Osteoblast (primary cell): ENCODE measurements at regions not wholly inside any gene's neighbourhood (a gene's known extent, or its start where the extent isn't known, plus 50 kb on each side); places are given as distances from the start of the nearest gene placed in this dataset.

Experiments
- DNase-seq: peaks from one replicate; pipeline ENCODE4 v3.0.0; 2011; ENCODE audit warnings: low spot score, mixed read lengths; ENCODE audit not compliant: insufficient read length; ENCODE audit errors: missing footprints
- H2AFZ ChIP-seq: 2 replicates; pipeline ENCODE4 v1.6.0; 2011; ENCODE audit warnings: mild to moderate bottlenecking, low read length
- H3K27ac ChIP-seq: 2 replicates; pipeline ENCODE4 v1.5.1; 2011; ENCODE audit warnings: mild to moderate bottlenecking, low read depth, low read length, moderate library complexity
- H3K27me3 ChIP-seq: 2 replicates; pipeline ENCODE4 v1.6.0; 2012; ENCODE audit warnings: mild to moderate bottlenecking, control low read depth, inconsistent platforms, low read length, moderate library complexity; ENCODE audit not compliant: insufficient read depth
- H3K36me3 ChIP-seq: 2 replicates; pipeline ENCODE4 v1.5.1; 2011; ENCODE audit warnings: mild to moderate bottlenecking, low read length, control low read depth, moderate library complexity; ENCODE audit not compliant: insufficient read depth
- H3K4me1 ChIP-seq: 2 replicates; pipeline ENCODE4 v1.5.1; 2011; ENCODE audit warnings: mild to moderate bottlenecking, low read length, control low read depth, moderate library complexity; ENCODE audit not compliant: insufficient read depth
- H3K4me2 ChIP-seq: 2 replicates; pipeline ENCODE4 v1.6.0; 2011; ENCODE audit warnings: mild to moderate bottlenecking, low read length; ENCODE audit not compliant: insufficient read depth
- H3K4me3 ChIP-seq: fragments of 200-600 bp; sonication (generic); 3 replicates; pipeline ENCODE4 v1.5.1; 2012; ENCODE audit warnings: mild to moderate bottlenecking, low read length, inconsistent platforms; ENCODE audit not compliant: insufficient read depth
- H3K79me2 ChIP-seq: 2 replicates; pipeline ENCODE4 v1.6.0; 2012; ENCODE audit warnings: mild to moderate bottlenecking, low read length, control low read depth, inconsistent platforms; ENCODE audit not compliant: insufficient read depth
- H3K9me3 ChIP-seq: 2 replicates; pipeline ENCODE4 v1.5.1; 2011; ENCODE audit warnings: low read depth, low read length, control low read depth
- H4K20me1 ChIP-seq: 2 replicates; pipeline ENCODE4 v1.6.0; 2012; ENCODE audit warnings: mild to moderate bottlenecking, low read length, control low read depth; ENCODE audit not compliant: insufficient read depth
- TF ChIP-seq, protein P1 (sequence below): IDR thresholded peaks from 2 replicates; pipeline ENCODE4 v1.5.1; 2011; ENCODE audit warnings: mild to moderate bottlenecking, low read depth, low read length, moderate library complexity; ENCODE audit errors: extremely low read depth

DNA sequence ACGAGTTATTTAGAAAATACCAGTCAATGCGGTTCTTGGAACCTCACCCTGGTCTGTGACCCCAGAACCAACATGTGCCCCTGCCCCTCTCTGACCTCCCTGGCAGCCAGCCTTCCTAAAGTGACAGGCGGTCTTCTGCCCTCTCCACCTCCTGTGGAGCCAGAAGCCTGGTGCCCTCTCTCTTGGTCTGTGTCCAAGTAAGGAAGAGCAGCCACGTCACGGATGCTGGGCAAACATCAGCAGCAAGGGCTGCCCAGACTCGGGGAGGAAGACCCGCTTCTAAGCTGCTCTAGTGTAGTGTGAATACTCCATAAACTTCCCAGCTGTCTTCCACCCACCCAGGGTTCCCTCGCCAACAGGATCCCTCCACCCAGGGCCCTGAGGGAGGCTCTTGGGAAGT is 272.4 kb downstream of the BMP7 start:
- no peak overlapping the region for H3K27ac ChIP-seq
- TF ChIP-seq, protein P1, sequence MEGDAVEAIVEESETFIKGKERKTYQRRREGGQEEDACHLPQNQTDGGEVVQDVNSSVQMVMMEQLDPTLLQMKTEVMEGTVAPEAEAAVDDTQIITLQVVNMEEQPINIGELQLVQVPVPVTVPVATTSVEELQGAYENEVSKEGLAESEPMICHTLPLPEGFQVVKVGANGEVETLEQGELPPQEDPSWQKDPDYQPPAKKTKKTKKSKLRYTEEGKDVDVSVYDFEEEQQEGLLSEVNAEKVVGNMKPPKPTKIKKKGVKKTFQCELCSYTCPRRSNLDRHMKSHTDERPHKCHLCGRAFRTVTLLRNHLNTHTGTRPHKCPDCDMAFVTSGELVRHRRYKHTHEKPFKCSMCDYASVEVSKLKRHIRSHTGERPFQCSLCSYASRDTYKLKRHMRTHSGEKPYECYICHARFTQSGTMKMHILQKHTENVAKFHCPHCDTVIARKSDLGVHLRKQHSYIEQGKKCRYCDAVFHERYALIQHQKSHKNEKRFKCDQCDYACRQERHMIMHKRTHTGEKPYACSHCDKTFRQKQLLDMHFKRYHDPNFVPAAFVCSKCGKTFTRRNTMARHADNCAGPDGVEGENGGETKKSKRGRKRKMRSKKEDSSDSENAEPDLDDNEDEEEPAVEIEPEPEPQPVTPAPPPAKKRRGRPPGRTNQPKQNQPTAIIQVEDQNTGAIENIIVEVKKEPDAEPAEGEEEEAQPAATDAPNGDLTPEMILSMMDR = no peak
- no peaks in the 10 kb centered on the region for H3K79me2 ChIP-seq
- no peak overlapping the region for H3K4me2 ChIP-seq
- H4K20me1 ChIP-seq = no peaks in the 10 kb centered on the region
- no peaks in the 10 kb centered on the region for H3K36me3 ChIP-seq
- H3K27me3 ChIP-seq = no peaks in the 10 kb centered on the region
- no peak for DNase-seq
- H3K4me1 ChIP-seq = no peaks in the 10 kb centered on the region
- no peak overlapping the region for H3K4me3 ChIP-seq
- peaks cover 4% of the 10 kb centered on the region for H3K9me3 ChIP-seq
- H2AFZ ChIP-seq = no peak overlapping the region

DNA sequence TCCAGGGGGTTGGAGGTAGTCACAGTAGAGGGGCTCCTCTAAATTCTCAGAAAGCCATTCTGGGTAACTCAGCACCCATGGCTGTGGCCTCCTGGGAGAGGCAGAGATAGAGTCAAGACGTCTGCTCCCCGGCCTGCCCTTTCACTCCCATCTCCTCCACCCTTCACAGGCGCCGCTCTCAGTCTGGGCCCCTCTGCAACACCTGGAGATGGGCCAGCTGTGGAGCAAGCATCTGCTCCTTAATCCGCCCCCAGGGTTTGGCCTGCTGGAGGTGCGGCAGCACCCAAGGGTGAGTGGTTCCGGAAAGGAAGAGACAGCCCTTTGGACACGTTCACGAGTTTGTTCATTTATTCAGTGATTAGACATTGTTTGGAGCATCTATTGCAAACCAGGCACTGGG is 271.3 kb downstream of the BMP7 start:
- TF ChIP-seq, protein P1 = no peak
- H3K4me1 ChIP-seq = no peaks in the 10 kb centered on the region
- no peaks in the 10 kb centered on the region for H3K27me3 ChIP-seq

DNA sequence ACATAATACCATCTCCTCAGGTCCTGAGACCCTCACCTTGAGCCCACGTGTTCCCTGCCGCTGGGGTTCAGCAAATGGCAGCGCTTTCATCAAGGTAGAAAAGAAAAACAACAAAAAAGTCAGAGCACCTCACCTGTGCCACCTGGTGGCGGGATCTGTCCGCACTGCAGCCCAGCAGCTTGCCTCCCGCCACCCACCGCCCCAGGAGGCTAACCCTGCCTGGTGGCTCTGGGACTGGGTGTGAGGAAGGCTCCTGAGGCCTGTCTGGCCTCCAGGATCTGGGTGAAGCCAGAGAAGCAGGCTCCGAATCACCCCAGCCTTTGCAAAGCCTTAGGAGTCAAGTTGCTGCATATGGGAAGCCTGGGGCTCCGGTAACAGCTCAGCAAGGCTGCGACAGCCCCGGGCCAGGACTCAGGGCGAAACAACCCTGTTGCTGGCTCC is 270.8 kb downstream of the BMP7 start:
- Histone ChIP-seq H3K9me3 (peaks cover 4% of the 10 kb centered on the region), H3K36me3 (no peaks in the 10 kb centered on the region), H3K27ac (no peak overlapping the region), H3K4me2 (no peak overlapping the region), H3K4me3 (no peak overlapping the region), H4K20me1 (no peaks in the 10 kb centered on the region), H2AFZ (no peak overlapping the region), H3K27me3 (no peaks in the 10 kb centered on the region), H3K4me1 (no peaks in the 10 kb centered on the region), H3K79me2 (no peaks in the 10 kb centered on the region)
- TF ChIP-seq, protein P1 = peak; percentile 26
- DNase-seq = peak; percentile 60

More for the DNA sequence above, 271.3 kb downstream of the BMP7 start:
- H3K4me2 ChIP-seq = no peak overlapping the region
- no peak overlapping the region for H3K27ac ChIP-seq
- H3K9me3 ChIP-seq = peaks cover 4% of the 10 kb centered on the region
- H3K4me3 ChIP-seq = no peak overlapping the region
- no peaks in the 10 kb centered on the region for H4K20me1 ChIP-seq
- H2AFZ ChIP-seq = no peak overlapping the region
- H3K79me2 ChIP-seq = no peaks in the 10 kb centered on the region
- no peaks in the 10 kb centered on the region for H3K36me3 ChIP-seq
- DNase-seq = no peak

DNA sequence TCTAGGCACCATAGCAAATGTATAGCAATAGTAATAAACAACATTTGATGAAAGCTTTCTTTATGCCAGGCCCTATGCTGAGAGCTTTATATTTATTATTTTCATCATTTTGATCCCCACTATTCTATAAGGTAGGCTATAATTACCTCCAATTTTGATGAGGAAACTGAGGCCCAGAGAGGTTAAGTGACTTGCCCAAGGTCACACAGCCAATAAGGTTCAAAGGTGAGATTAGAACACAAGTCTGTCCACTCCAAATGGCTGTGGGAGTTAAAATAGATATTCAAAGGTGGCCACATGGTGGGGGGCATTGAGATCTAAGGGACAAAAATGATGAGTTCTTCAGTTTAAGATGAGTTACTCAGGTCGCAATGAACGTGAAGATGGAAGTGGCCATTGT is 269.9 kb downstream of the BMP7 start:
- Histone ChIP-seq H3K4me3 (no peak overlapping the region), H3K27ac (no peak overlapping the region), H2AFZ (no peak overlapping the region), H4K20me1 (no peaks in the 10 kb centered on the region), H3K4me1 (no peaks in the 10 kb centered on the region), H3K9me3 (peaks cover 4% of the 10 kb centered on the region), H3K36me3 (no peaks in the 10 kb centered on the region), H3K4me2 (no peak overlapping the region), H3K27me3 (no peaks in the 10 kb centered on the region), H3K79me2 (no peaks in the 10 kb centered on the region)
- DNase-seq = no peak
- TF ChIP-seq, protein P1 = no peak
